ENCODE measurements at regions not wholly inside any gene's neighbourhood (a gene's known extent, or its start where the extent isn't known, plus 50 kb on each side); places are given as distances from the start of the nearest gene placed in this dataset.

- TF ChIP-seq ZBTB42 (CRISPR knock-in tag; IDR thresholded peaks at IDR 0.05) = no peak
- TF ChIP-seq ZNF749 (CRISPR knock-in tag; IDR thresholded peaks at IDR 0.05; ENCODE audit: borderline replicate concordance) = no peak
- no peak for TF ChIP-seq RFX5 (IDR thresholded peaks at IDR 0.05; ENCODE audit: low read depth, low read length)
- no peak for TF ChIP-seq ZNF24 (IDR thresholded peaks at IDR 0.05)
- no peak for TF ChIP-seq JUN (CRISPR knock-in tag; IDR thresholded peaks at IDR 0.05)
- TF ChIP-seq ZNF124 (CRISPR knock-in tag; IDR thresholded peaks at IDR 0.05) = no peak
- no peak for TF ChIP-seq CTCF (CRISPR knock-in tag; IDR thresholded peaks at IDR 0.05)
- TF ChIP-seq SSRP1 (CRISPR knock-in tag; IDR thresholded peaks at IDR 0.05) = no peak
Observed at GRCh38 chr7:156305351-156305750, 335.2 kb upstream of the RNF32 start.

Measured in HepG2 (cell line).